ENCODE measurements at regions not wholly inside any gene's neighbourhood (a gene's known extent, or its start where the extent isn't known, plus 50 kb on each side); places are given as distances from the start of the nearest gene placed in this dataset.

- no peak for DNase-seq
These were observed 72.9 kb upstream of the ZNF516 start for GRCh38 chr18:76567835-76568445.

- no peak for DNase-seq
These were observed 71.9 kb upstream of the ZNF516 start for GRCh38 chr18:76566987-76567386.

GRCh38 chr18:76565238-76566173 lies 70.5 kb upstream of the ZNF516 start:
- peak; percentile 61 for DNase-seq

GRCh38 chr18:76564655-76565237 lies 69.7 kb upstream of the ZNF516 start:
- no peak for DNase-seq

GRCh38 chr18:76564117-76564516 lies 69.1 kb upstream of the ZNF516 start:
- no peak for DNase-seq

GRCh38 chr18:76562286-76563122 lies 67.5 kb upstream of the ZNF516 start:
- no peak for DNase-seq

- DNase-seq, result no peak
These were observed 64.0 kb upstream of the ZNF516 start for GRCh38 chr18:76558881-76559667.

GRCh38 chr18:76557026-76557575 lies 62.1 kb upstream of the ZNF516 start:
- no peak for DNase-seq

GRCh38 chr18:76554547-76555222 lies 59.6 kb upstream of the ZNF516 start:
- DNase-seq, result no peak

GRCh38 chr18:76553715-76554546 lies 58.9 kb upstream of the ZNF516 start:
- DNase-seq, result no peak

GRCh38 chr18:76548541-76548940 lies 53.5 kb upstream of the ZNF516 start:
- DNase-seq, result no peak

GRCh38 chr18:76547296-76547695 lies 52.3 kb upstream of the ZNF516 start:
- no peak for DNase-seq

GRCh38 chr18:76546436-76546835 lies 51.4 kb upstream of the ZNF516 start:
- no peak for DNase-seq

- no peak for DNase-seq
These were observed 51.0 kb upstream of the ZNF516 start for GRCh38 chr18:76546088-76546435.

GRCh38 chr18:76545433-76546087 lies 50.5 kb upstream of the ZNF516 start:
- no peak for DNase-seq

- no peak for DNase-seq
These were observed 49.7 kb upstream of the ZNF516 start for GRCh38 chr18:76544511-76545345.
